ENCODE measurements at regions not wholly inside any gene's neighbourhood (a gene's known extent, or its start where the extent isn't known, plus 50 kb on each side); places are given as distances from the start of the nearest gene placed in this dataset.

GRCh38 chr2:128444121-128444771 is 125.6 kb upstream of the HS6ST1 start:
- DNase-seq (ENCODE audit: low read depth): no peak
- TF ChIP-seq CTCF (conservative IDR thresholded peaks at IDR 0.05; ENCODE audit: low read length): no peak
- no peak overlapping the region for H3K4me3 ChIP-seq (ENCODE audit: low read length)

- TF ChIP-seq CTCF (conservative IDR thresholded peaks at IDR 0.05; ENCODE audit: low read length): no peak
- H3K4me3 ChIP-seq (ENCODE audit: low read length): no peak overlapping the region
- no peak for DNase-seq (ENCODE audit: low read depth)
Observed at GRCh38 chr2:128444816-128445522, 126.3 kb upstream of the HS6ST1 start.

GRCh38 chr2:128445523-128445900 is 126.8 kb upstream of the HS6ST1 start:
- no peak for TF ChIP-seq CTCF (conservative IDR thresholded peaks at IDR 0.05; ENCODE audit: low read length)
- no peak for DNase-seq (ENCODE audit: low read depth)
- no peak overlapping the region for H3K4me3 ChIP-seq (ENCODE audit: low read length)

- H3K4me3 ChIP-seq (ENCODE audit: low read length): no peak overlapping the region
- TF ChIP-seq CTCF (conservative IDR thresholded peaks at IDR 0.05; ENCODE audit: low read length): no peak
- DNase-seq (ENCODE audit: low read depth): no peak
Observed at GRCh38 chr2:128446049-128446873, 127.6 kb upstream of the HS6ST1 start.

GRCh38 chr2:128446874-128447537 is 128.3 kb upstream of the HS6ST1 start:
- no peak overlapping the region for H3K4me3 ChIP-seq (ENCODE audit: low read length)
- DNase-seq (ENCODE audit: low read depth): no peak
- no peak for TF ChIP-seq CTCF (conservative IDR thresholded peaks at IDR 0.05; ENCODE audit: low read length)

- no peak overlapping the region for H3K4me3 ChIP-seq (ENCODE audit: low read length)
- DNase-seq (ENCODE audit: low read depth): no peak
- no peak for TF ChIP-seq CTCF (conservative IDR thresholded peaks at IDR 0.05; ENCODE audit: low read length)
Observed at GRCh38 chr2:128447538-128447995, 128.9 kb upstream of the HS6ST1 start.

Data from AG10803 (cell line).